IMR-90 (cell line): ENCODE measurements at regions not wholly inside any gene's neighbourhood (a gene's known extent, or its start where the extent isn't known, plus 50 kb on each side); places are given as distances from the start of the nearest gene placed in this dataset.

ENCODE experiments used
- ATAC-seq: fragments of 200-7000 bp; cut with Tn5 transposase; 2 replicates; pipeline ENCODE4 v1.9.1; 2020; ENCODE audit warnings: low read depth, mild to moderate bottlenecking, moderate library complexity
- BruUV-seq: library from RNA; stranded (reverse); fragments of 400-500 nt; replicated peaks from 2 replicates; lab custom pipeline; 2021; lab: Mats Ljungman, UMichigan
- CTCF ChIA-PET: fragments of 300-600 bp; formaldehyde crosslinking; extraction: SDS; loops from one replicate; lab custom pipeline; 2021; ENCODE audit warnings: antibody characterized with exemption; lab: Yijun Ruan, JAX
- POLR2A ChIA-PET: fragments of 300-600 bp; sonication (Branson Sonifier 250); formaldehyde crosslinking; loops from one replicate; lab custom pipeline; 2022; ENCODE audit warnings: antibody characterized with exemption; ENCODE audit not compliant: unreplicated experiment; lab: Charles Lee
- DNase-seq: peaks from one replicate; pipeline ENCODE4 v3.0.0; 2013
- H2AFZ ChIP-seq: replicated peaks from 2 replicates; pipeline ENCODE3; 2013; ENCODE audit warnings: low read length, mild to moderate bottlenecking; ENCODE audit not compliant: poor library complexity
- H2AK5ac ChIP-seq: 2 replicates; pipeline ENCODE4 v1.6.1; 2013; ENCODE audit warnings: low read depth, low read length, inconsistent platforms
- H2AK9ac ChIP-seq: replicated peaks from 2 replicates; pipeline ENCODE3; 2013; ENCODE audit warnings: mild to moderate bottlenecking, low read depth, low read length, moderate library complexity; ENCODE audit not compliant: poor library complexity
- H2BK120ac ChIP-seq: 2 replicates; pipeline ENCODE4 v1.6.1; 2013; ENCODE audit warnings: low read depth, low read length, inconsistent platforms
- H2BK15ac ChIP-seq: 3 replicates; pipeline ENCODE4 v1.6.1; 2013; ENCODE audit warnings: low read depth, low read length, inconsistent platforms
- H2BK20ac ChIP-seq: 2 replicates; pipeline ENCODE4 v1.6.1; 2013; ENCODE audit warnings: low read depth, mild to moderate bottlenecking, inconsistent platforms, low read length, moderate library complexity
- H2BK5ac ChIP-seq: 2 replicates; pipeline ENCODE4 v1.6.1; 2013; ENCODE audit warnings: mild to moderate bottlenecking, low read depth, low read length, inconsistent platforms; ENCODE audit not compliant: poor library complexity, severe bottlenecking
- H3K14ac ChIP-seq: replicated peaks from 2 replicates; pipeline ENCODE4 v1.6.1; 2013; ENCODE audit warnings: low read depth, low read length, inconsistent platforms
- H3K18ac ChIP-seq: 2 replicates; pipeline ENCODE4 v1.6.1; 2013; ENCODE audit warnings: low read depth, low read length, control low read depth
- H3K23ac ChIP-seq: 2 replicates; pipeline ENCODE4 v1.6.1; 2013; ENCODE audit warnings: low read depth, low read length, inconsistent platforms
- H3K27ac ChIP-seq: 2 replicates; pipeline ENCODE4 v1.5.1; 2013; ENCODE audit warnings: mild to moderate bottlenecking, control low read depth, low read length; ENCODE audit not compliant: insufficient read depth
- H3K27me3 ChIP-seq: 2 replicates; pipeline ENCODE4 v1.6.1; 2013; ENCODE audit warnings: low read length; ENCODE audit not compliant: control insufficient read depth, insufficient read depth
- H3K36me3 ChIP-seq: 2 replicates; pipeline ENCODE4 v1.6.1; 2013; ENCODE audit warnings: low read length, mixed read lengths; ENCODE audit not compliant: control insufficient read depth, insufficient read depth
- H3K4ac ChIP-seq: 2 replicates; pipeline ENCODE4 v1.6.1; 2013; ENCODE audit warnings: low read depth, low read length, inconsistent platforms
- H3K4me1 ChIP-seq: 2 replicates; pipeline ENCODE4 v1.6.1; 2013; ENCODE audit warnings: low read length, mixed read lengths; ENCODE audit not compliant: control insufficient read depth, insufficient read depth
- H3K4me2 ChIP-seq: 2 replicates; pipeline ENCODE4 v1.6.1; 2013; ENCODE audit warnings: low read depth, mild to moderate bottlenecking, control low read depth, low read length, moderate library complexity
- H3K4me3 ChIP-seq: 2 replicates; pipeline ENCODE4 v1.5.1; 2013; ENCODE audit warnings: low read depth, mild to moderate bottlenecking, control low read depth, low read length, moderate library complexity; ENCODE audit not compliant: insufficient read depth
- H3K56ac ChIP-seq: 2 replicates; pipeline ENCODE4 v1.6.1; 2013; ENCODE audit warnings: low read length, inconsistent platforms; ENCODE audit not compliant: insufficient read depth; ENCODE audit errors: extremely low read depth
- H3K79me1 ChIP-seq, 2 experiments: 2 replicates each; pipeline ENCODE4 v1.6.1; 2013; ENCODE audit warnings: low read length in 2 of 2, inconsistent platforms in 1 of 2, low read depth in 1 of 2
- H3K9ac ChIP-seq: 2 replicates; pipeline ENCODE4 v1.6.1; 2013; ENCODE audit warnings: low read depth, low read length, control low read depth
- H3K9me1 ChIP-seq: 2 replicates; pipeline ENCODE4 v1.6.1; 2013; ENCODE audit warnings: low read length, inconsistent platforms; ENCODE audit not compliant: insufficient read depth
- H3K9me3 ChIP-seq: 2 replicates; pipeline ENCODE4 v1.6.1; 2013; ENCODE audit warnings: low read length; ENCODE audit not compliant: control insufficient read depth, insufficient read depth
- H4K20me1 ChIP-seq: 2 replicates; pipeline ENCODE4 v1.6.1; 2013; ENCODE audit warnings: low read length, inconsistent platforms; ENCODE audit not compliant: insufficient read depth
- H4K5ac ChIP-seq: 2 replicates; pipeline ENCODE4 v1.6.1; 2013; ENCODE audit warnings: mild to moderate bottlenecking, low read depth, low read length, control low read depth
- H4K8ac ChIP-seq, 2 experiments: 2 replicates each; pipeline ENCODE4 v1.6.1; 2013; ENCODE audit warnings: low read depth in 2 of 2, low read length in 2 of 2, control low read depth in 1 of 2, inconsistent platforms in 1 of 2
- H4K91ac ChIP-seq: 2 replicates; pipeline ENCODE4 v1.6.1; 2013; ENCODE audit warnings: low read depth, low read length, inconsistent platforms; ENCODE audit not compliant: insufficient read depth
- MAZ ChIP-seq: IDR thresholded peaks from 2 replicates; pipeline ENCODE4 v1.6.1; 2012; ENCODE audit warnings: low read depth, mild to moderate bottlenecking, low read length, improper control_type of control experiment, moderate library complexity, borderline replicate concordance
- MXI1 ChIP-seq: IDR thresholded peaks from 2 replicates; pipeline ENCODE4 v1.6.1; 2012; ENCODE audit warnings: low read depth, mild to moderate bottlenecking, low read length, moderate library complexity, borderline replicate concordance
- RCOR1 ChIP-seq: IDR thresholded peaks from 2 replicates; pipeline ENCODE4 v1.6.1; 2012; ENCODE audit warnings: mild to moderate bottlenecking, low read length, improper control_type of control experiment; ENCODE audit not compliant: insufficient replicate concordance
- WGBS, 2 experiments: methylation state at CpG; one replicate each; pipeline versions ENCODE4 v1.1.5 to v1.1.7; 2013; ENCODE audit warnings: missing lambda C conversion rate in 2 of 2; ENCODE audit not compliant: insufficient read length in 1 of 2; ENCODE audit errors: extremely low coverage in 2 of 2; 5-methylcytosine and 5-hydroxymethylcytosine counted together
- dilution Hi-C: fragments of 300-500 bp; cut with HindIII; formaldehyde crosslinking; loops from one replicate; pipeline ENCODE4 v1.14.3; 2018; ENCODE audit warnings: low sequenced_read_pairs; ENCODE audit not compliant: unreplicated experiment
- in situ Hi-C: fragments of 300-500 bp; cut with MboI; formaldehyde crosslinking; loops from 3 replicates; pipeline ENCODE4 v1.14.3; 2019; ENCODE audit warnings: low sequenced_read_pairs, inconsistent platforms, mixed read lengths
- intact Hi-C: fragments of 100-400 bp; cut with micrococcal nuclease; formaldehyde crosslinking; loops from 2 replicates; pipeline ENCODE4 v1.10.0; 2022
- TF ChIP-seq, protein P1 (sequence below): conservative IDR thresholded peaks from 2 replicates; pipeline ENCODE4 v1.5.1; 2012; ENCODE audit warnings: mild to moderate bottlenecking, low read depth, low read length, improper control_type of control experiment

DNA sequence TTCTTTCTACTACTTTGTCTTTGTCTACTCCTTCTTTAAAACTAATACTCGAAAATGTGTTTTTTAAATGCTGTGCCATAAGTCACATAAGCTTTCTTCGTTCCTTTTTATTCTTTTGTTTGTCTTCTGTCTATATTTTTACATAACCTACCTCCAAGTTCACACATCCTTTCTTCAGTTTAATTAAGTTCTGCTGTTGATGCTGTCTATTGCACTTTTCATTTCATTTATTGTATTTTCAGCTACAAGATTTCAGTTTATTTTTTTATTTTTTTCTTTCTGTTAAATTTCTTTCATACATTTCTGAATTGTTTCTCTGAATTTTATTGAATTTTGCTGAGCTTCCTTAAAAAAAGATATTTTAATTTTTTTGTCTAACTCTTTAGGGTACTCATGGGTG, 878.2 kb downstream of the MAT2B start:
- Histone ChIP-seq H3K18ac (no peak overlapping the region), H2BK20ac (no peak overlapping the region), H3K4me2 (no peak overlapping the region), H4K91ac (no peak overlapping the region), H4K8ac (no peak overlapping the region), H3K56ac (no peak overlapping the region), H3K9me3 (no peaks in the 10 kb centered on the region), H2AK9ac (no peak overlapping the region), H3K27ac (no peak overlapping the region), H3K23ac (no peak overlapping the region), H3K4me1 (no peaks in the 10 kb centered on the region), H3K79me1 (no peaks in the 10 kb centered on the region), H2BK5ac (no peak overlapping the region), H3K9ac (no peak overlapping the region), H3K27me3 (no peaks in the 10 kb centered on the region), H3K9me1 (no peaks in the 10 kb centered on the region), H3K14ac (no peak overlapping the region), H2BK120ac (no peak overlapping the region), H3K4ac (no peak overlapping the region), H2AK5ac (no peak overlapping the region), H3K4me3 (no peak overlapping the region), H2BK15ac (no peak overlapping the region), H2AFZ (no peak overlapping the region), H3K36me3 (no peaks in the 10 kb centered on the region), H4K20me1 (no peaks in the 10 kb centered on the region), H4K5ac (no peak overlapping the region)
- ATAC-seq, result no peak
- ChIA-PET POLR2A (no interaction called here), CTCF (no interaction called here)
- in situ Hi-C loops (no loop called here), dilution Hi-C loops (no loop called here), intact Hi-C loops (no loop called here)
- no peak for DNase-seq
- BruUV-seq, result no TSS peak
- WGBS, 2 experiments, result no CpG with 5 or more reads among the region's 2 CpGs
- TF ChIP-seq MXI1 (no peak), RCOR1 (no peak), MAZ (no peak)
- TF ChIP-seq, protein P1, sequence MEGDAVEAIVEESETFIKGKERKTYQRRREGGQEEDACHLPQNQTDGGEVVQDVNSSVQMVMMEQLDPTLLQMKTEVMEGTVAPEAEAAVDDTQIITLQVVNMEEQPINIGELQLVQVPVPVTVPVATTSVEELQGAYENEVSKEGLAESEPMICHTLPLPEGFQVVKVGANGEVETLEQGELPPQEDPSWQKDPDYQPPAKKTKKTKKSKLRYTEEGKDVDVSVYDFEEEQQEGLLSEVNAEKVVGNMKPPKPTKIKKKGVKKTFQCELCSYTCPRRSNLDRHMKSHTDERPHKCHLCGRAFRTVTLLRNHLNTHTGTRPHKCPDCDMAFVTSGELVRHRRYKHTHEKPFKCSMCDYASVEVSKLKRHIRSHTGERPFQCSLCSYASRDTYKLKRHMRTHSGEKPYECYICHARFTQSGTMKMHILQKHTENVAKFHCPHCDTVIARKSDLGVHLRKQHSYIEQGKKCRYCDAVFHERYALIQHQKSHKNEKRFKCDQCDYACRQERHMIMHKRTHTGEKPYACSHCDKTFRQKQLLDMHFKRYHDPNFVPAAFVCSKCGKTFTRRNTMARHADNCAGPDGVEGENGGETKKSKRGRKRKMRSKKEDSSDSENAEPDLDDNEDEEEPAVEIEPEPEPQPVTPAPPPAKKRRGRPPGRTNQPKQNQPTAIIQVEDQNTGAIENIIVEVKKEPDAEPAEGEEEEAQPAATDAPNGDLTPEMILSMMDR, result no peak
